WI38 (cell line): ENCODE measurements at regions not wholly inside any gene's neighbourhood (a gene's known extent, or its start where the extent isn't known, plus 50 kb on each side); places are given as distances from the start of the nearest gene placed in this dataset.

Source experiments
- H3K4me3 ChIP-seq: 2 replicates; pipeline ENCODE4 v1.5.1; 2011; ENCODE audit warnings: low read depth, mild to moderate bottlenecking, control low read depth, low read length
- CTCF ChIP-seq: IDR thresholded peaks from 2 replicates; pipeline ENCODE4 v1.5.1; 2012; ENCODE audit warnings: low read depth, mild to moderate bottlenecking, control low read depth, low read length

- H3K4me3 ChIP-seq, result no peak overlapping the region
- TF ChIP-seq CTCF, result no peak
Measured at GRCh38 chr21:27240839-27241238, 274.0 kb upstream of the ADAMTS5 start.

GRCh38 chr21:27233514-27234115, 266.7 kb upstream of the ADAMTS5 start:
- no peak for TF ChIP-seq CTCF
- no peak overlapping the region for H3K4me3 ChIP-seq

GRCh38 chr21:27225940-27226339, 259.1 kb upstream of the ADAMTS5 start:
- H3K4me3 ChIP-seq, result no peak overlapping the region
- no peak for TF ChIP-seq CTCF

- TF ChIP-seq CTCF, result no peak
- no peak overlapping the region for H3K4me3 ChIP-seq
Measured at GRCh38 chr21:27225151-27225550, 258.3 kb upstream of the ADAMTS5 start.

GRCh38 chr21:27224169-27224568, 257.3 kb upstream of the ADAMTS5 start:
- H3K4me3 ChIP-seq, result no peak overlapping the region
- no peak for TF ChIP-seq CTCF

GRCh38 chr21:27221077-27221476, 254.2 kb upstream of the ADAMTS5 start:
- H3K4me3 ChIP-seq, result no peak overlapping the region

GRCh38 chr21:27220416-27220815, 253.5 kb upstream of the ADAMTS5 start:
- H3K4me3 ChIP-seq, result no peak overlapping the region
- TF ChIP-seq CTCF, result no peak

More at GRCh38 chr21:27221077-27221476, 254.2 kb upstream of the ADAMTS5 start:
- TF ChIP-seq CTCF, result no peak
